H9 (cell line): ENCODE measurements at regions not wholly inside any gene's neighbourhood (a gene's known extent, or its start where the extent isn't known, plus 50 kb on each side); places are given as distances from the start of the nearest gene placed in this dataset.

Experiments
- DNase-seq: peaks from one replicate; pipeline ENCODE4 v3.0.0-alpha.2; 2017
- H2AFZ ChIP-seq: one replicate; pipeline ENCODE4 v1.6.1; 2013; ENCODE audit warnings: mild to moderate bottlenecking, low read length, control low read depth, moderate library complexity
- H2AK5ac ChIP-seq: 2 replicates; pipeline ENCODE4 v1.6.1; 2013; ENCODE audit warnings: low read length, control low read depth, mixed read lengths; ENCODE audit not compliant: insufficient read length
- H2BK120ac ChIP-seq: one replicate; pipeline ENCODE4 v1.6.1; 2013; ENCODE audit warnings: low read depth, mild to moderate bottlenecking, low read length, control low read depth, inconsistent platforms; ENCODE audit not compliant: poor library complexity, severe bottlenecking
- H2BK12ac ChIP-seq: 2 replicates; pipeline ENCODE4 v1.6.1; 2013; ENCODE audit warnings: low read length, control low read depth, mixed read lengths, low read depth; ENCODE audit not compliant: insufficient read length
- H2BK15ac ChIP-seq: 2 replicates; pipeline ENCODE4 v1.6.1; 2013; ENCODE audit warnings: low read depth, low read length, control low read depth
- H2BK20ac ChIP-seq: one replicate; pipeline ENCODE4 v1.6.1; 2013; ENCODE audit warnings: low read depth, mild to moderate bottlenecking, low read length, control low read depth, inconsistent platforms; ENCODE audit not compliant: poor library complexity, severe bottlenecking
- H2BK5ac ChIP-seq: 2 replicates; pipeline ENCODE4 v1.6.1; 2013; ENCODE audit warnings: low read length, control low read depth, mixed read lengths; ENCODE audit not compliant: insufficient read length
- H3K14ac ChIP-seq: 2 replicates; pipeline ENCODE4 v1.6.1; 2013; ENCODE audit warnings: low read length, control low read depth; ENCODE audit not compliant: insufficient read depth
- H3K18ac ChIP-seq: 2 replicates; pipeline ENCODE4 v1.6.1; 2013; ENCODE audit warnings: low read depth, mild to moderate bottlenecking, mixed read lengths, low read length, control low read depth; ENCODE audit not compliant: insufficient read length
- H3K23ac ChIP-seq: 2 replicates; pipeline ENCODE4 v1.6.1; 2013; ENCODE audit warnings: low read length, control low read depth, mixed read lengths, low read depth; ENCODE audit not compliant: insufficient read length
- H3K23me2 ChIP-seq: 2 replicates; pipeline ENCODE4 v1.6.1; 2013; ENCODE audit warnings: low read depth, mild to moderate bottlenecking, mixed read lengths, low read length, control low read depth; ENCODE audit not compliant: insufficient read length, poor library complexity, severe bottlenecking
- H3K27ac ChIP-seq: 2 replicates; pipeline ENCODE4 v1.5.1; 2013; ENCODE audit warnings: low read length, control low read depth, mixed read lengths, low read depth; ENCODE audit not compliant: insufficient read length
- H3K27me3 ChIP-seq: 2 replicates; pipeline ENCODE4 v1.6.1; 2013; ENCODE audit warnings: low read length, control low read depth, inconsistent platforms; ENCODE audit not compliant: insufficient read depth
- H3K4ac ChIP-seq: 2 replicates; pipeline ENCODE4 v1.6.1; 2013; ENCODE audit warnings: low read depth, mild to moderate bottlenecking, control low read depth, inconsistent platforms, low read length, moderate library complexity
- H3K4me1 ChIP-seq: 2 replicates; pipeline ENCODE4 v1.6.1; 2013; ENCODE audit warnings: low read length, control low read depth, inconsistent platforms; ENCODE audit not compliant: insufficient read depth
- H3K4me2 ChIP-seq: 2 replicates; pipeline ENCODE4 v1.6.1; 2013; ENCODE audit warnings: low read length, control low read depth, mixed read lengths; ENCODE audit not compliant: insufficient read length, insufficient read depth
- H3K56ac ChIP-seq: 2 replicates; pipeline ENCODE4 v1.6.1; 2013; ENCODE audit warnings: low read depth, mild to moderate bottlenecking, mixed read lengths, low read length, control low read depth; ENCODE audit not compliant: insufficient read length
- H3K79me1 ChIP-seq: 2 replicates; pipeline ENCODE4 v1.6.1; 2013; ENCODE audit warnings: low read depth, mild to moderate bottlenecking, moderate library complexity, low read length, control low read depth, inconsistent platforms; ENCODE audit not compliant: insufficient read depth, poor library complexity, severe bottlenecking
- H3K79me2 ChIP-seq: 2 replicates; pipeline ENCODE4 v1.6.1; 2013; ENCODE audit warnings: low read length, control low read depth, inconsistent platforms; ENCODE audit not compliant: insufficient read depth
- H3K9ac ChIP-seq: 2 replicates; pipeline ENCODE4 v1.6.1; 2013; ENCODE audit warnings: low read length, control low read depth, mixed read lengths; ENCODE audit not compliant: insufficient read length; ENCODE audit errors: extremely low read depth
- H3K9me3 ChIP-seq: one replicate; pipeline ENCODE4 v1.6.1; 2013; ENCODE audit warnings: low read depth, low read length, inconsistent platforms; ENCODE audit not compliant: control insufficient read depth
- H3T11ph ChIP-seq: one replicate; pipeline ENCODE4 v1.6.1; 2013; ENCODE audit warnings: mild to moderate bottlenecking, low read length, control low read depth, inconsistent platforms
- H4K20me1 ChIP-seq: one replicate; pipeline ENCODE4 v1.6.1; 2013; ENCODE audit not compliant: control insufficient read depth, insufficient read length, insufficient read depth
- H4K5ac ChIP-seq: 2 replicates; pipeline ENCODE4 v1.6.1; 2013; ENCODE audit warnings: low read depth, mild to moderate bottlenecking, mixed read lengths, low read length, control low read depth; ENCODE audit not compliant: insufficient read length
- H4K8ac ChIP-seq: replicated peaks from 2 replicates; pipeline ENCODE4 v1.6.1; 2013; ENCODE audit warnings: low read length, control low read depth, mixed read lengths, low read depth; ENCODE audit not compliant: insufficient read length
- H4K91ac ChIP-seq: 2 replicates; pipeline ENCODE4 v1.6.1; 2013; ENCODE audit warnings: low read depth, mild to moderate bottlenecking, moderate library complexity, mixed read lengths, low read length, control low read depth; ENCODE audit not compliant: insufficient read length
- H3K27ac Mint-ChIP-seq, 3 experiments: 2 replicates in 2 of 3; 3 replicates in 1 of 3; pipeline ENCODE4 v1.8.0; 2020 to 2021; ENCODE audit warnings: mixed read lengths in 3 of 3, mild to moderate bottlenecking in 1 of 3, moderate library complexity in 1 of 3
- H3K27me3 Mint-ChIP-seq: 2 replicates; pipeline ENCODE4 v1.8.0; 2021; ENCODE audit warnings: low read depth, mild to moderate bottlenecking, moderate library complexity, mixed read lengths
- H3K36me3 Mint-ChIP-seq, 3 experiments: 2 replicates in 2 of 3; 3 replicates in 1 of 3; pipeline ENCODE4 v1.8.0; 2020 to 2021; ENCODE audit warnings: low read depth in 3 of 3, mixed read lengths in 3 of 3; ENCODE audit not compliant: insufficient read depth in 1 of 3
- H3K4me1 Mint-ChIP-seq, 2 experiments: 2 replicates each; pipeline ENCODE4 v1.8.0; 2020; ENCODE audit warnings: mixed read lengths in 2 of 2
- H3K4me3 Mint-ChIP-seq, 2 experiments: 2 replicates in 1 of 2; 3 replicates in 1 of 2; pipeline ENCODE4 v1.8.0; 2020 to 2021; ENCODE audit warnings: mild to moderate bottlenecking in 2 of 2, mixed read lengths in 2 of 2, moderate library complexity in 1 of 2
- H3K9me3 Mint-ChIP-seq, 2 experiments: 2 replicates in 1 of 2; 3 replicates in 1 of 2; pipeline ENCODE4 v1.8.0; 2020; ENCODE audit warnings: mild to moderate bottlenecking in 2 of 2, mixed read lengths in 2 of 2, moderate library complexity in 1 of 2
- WGBS: extraction: QIAGEN DNeasy Blood & Tissue Kit; methylation state at CpG from one replicate; pipeline ENCODE4 v1.1.7; 2013; ENCODE audit warnings: missing lambda C conversion rate, low lambda C conversion rate, mixed read lengths; ENCODE audit not compliant: insufficient read length; ENCODE audit errors: extremely low coverage; 5-methylcytosine and 5-hydroxymethylcytosine counted together
- TF ChIP-seq, protein P1 (sequence below): fragments of 200-600 bp; sonication (generic); conservative IDR thresholded peaks from 3 replicates; pipeline ENCODE4 v1.8.0; 2021; ENCODE audit warnings: antibody characterized with exemption, mild to moderate bottlenecking

DNA sequence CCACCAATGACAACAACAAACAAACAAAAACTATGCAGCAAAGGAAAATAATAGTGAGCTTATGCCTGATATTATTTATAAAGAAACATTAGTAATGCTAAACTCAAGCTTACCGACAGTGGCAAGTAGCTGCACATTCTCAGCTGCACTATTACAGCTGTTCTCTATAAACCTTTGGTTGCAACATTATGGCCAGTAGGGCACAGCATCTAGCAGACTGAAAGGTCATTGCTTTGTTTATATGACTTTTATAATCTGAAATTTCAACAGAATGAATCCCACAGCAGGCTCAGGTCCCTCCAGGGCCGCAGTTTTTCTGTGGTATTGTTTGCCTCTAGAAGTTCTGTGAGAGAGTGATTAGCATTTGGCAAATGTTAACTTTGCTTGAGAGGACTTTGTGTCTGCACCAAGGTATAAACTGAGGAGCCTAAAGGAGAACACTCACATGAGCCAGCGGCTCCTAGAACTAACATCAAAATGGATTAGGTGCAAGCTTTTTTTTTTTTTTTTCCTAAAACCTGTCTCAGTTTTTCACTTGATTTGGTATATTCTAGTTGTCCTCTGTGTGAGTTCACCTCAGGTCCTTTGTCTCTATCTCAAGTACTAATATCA lies 58.3 kb downstream of the IZUMO3 start:
- Histone ChIP-seq H3K79me2 (no peaks in the 10 kb centered on the region), H3T11ph (no peak overlapping the region), H4K91ac (no peak overlapping the region), H3K18ac (no peak overlapping the region), H4K20me1 (no peaks in the 10 kb centered on the region), H3K79me1 (no peaks in the 10 kb centered on the region), H3K23ac (no peak overlapping the region), H2BK15ac (no peak overlapping the region), H4K8ac (no peak overlapping the region), H2BK20ac (peak overlapping the region; percentile 64), H3K9ac (no peak overlapping the region), H3K9me3 (no peaks in the 10 kb centered on the region), H2BK120ac (no peak overlapping the region), H3K27ac (no peak overlapping the region), H3K27me3 (no peaks in the 10 kb centered on the region), H3K14ac (no peak overlapping the region), H2BK5ac (no peak overlapping the region), H2AFZ (no peak overlapping the region), H3K4me1 (peaks cover 9% of the 10 kb centered on the region), H3K4me2 (no peak overlapping the region), H3K56ac (no peak overlapping the region), H2BK12ac (no peak overlapping the region), H4K5ac (no peak overlapping the region), H2AK5ac (no peak overlapping the region), H3K23me2 (no peaks in the 10 kb centered on the region), H3K4ac (no peak overlapping the region)
- WGBS: no CpG with 5 or more reads among the region's 3 CpGs
- H3K27ac Mint-ChIP-seq: peak overlapping the region in 2 of 3 experiments; percentile 82 to 83; a peak in 6 of 7 replicates
- TF ChIP-seq, protein P1, sequence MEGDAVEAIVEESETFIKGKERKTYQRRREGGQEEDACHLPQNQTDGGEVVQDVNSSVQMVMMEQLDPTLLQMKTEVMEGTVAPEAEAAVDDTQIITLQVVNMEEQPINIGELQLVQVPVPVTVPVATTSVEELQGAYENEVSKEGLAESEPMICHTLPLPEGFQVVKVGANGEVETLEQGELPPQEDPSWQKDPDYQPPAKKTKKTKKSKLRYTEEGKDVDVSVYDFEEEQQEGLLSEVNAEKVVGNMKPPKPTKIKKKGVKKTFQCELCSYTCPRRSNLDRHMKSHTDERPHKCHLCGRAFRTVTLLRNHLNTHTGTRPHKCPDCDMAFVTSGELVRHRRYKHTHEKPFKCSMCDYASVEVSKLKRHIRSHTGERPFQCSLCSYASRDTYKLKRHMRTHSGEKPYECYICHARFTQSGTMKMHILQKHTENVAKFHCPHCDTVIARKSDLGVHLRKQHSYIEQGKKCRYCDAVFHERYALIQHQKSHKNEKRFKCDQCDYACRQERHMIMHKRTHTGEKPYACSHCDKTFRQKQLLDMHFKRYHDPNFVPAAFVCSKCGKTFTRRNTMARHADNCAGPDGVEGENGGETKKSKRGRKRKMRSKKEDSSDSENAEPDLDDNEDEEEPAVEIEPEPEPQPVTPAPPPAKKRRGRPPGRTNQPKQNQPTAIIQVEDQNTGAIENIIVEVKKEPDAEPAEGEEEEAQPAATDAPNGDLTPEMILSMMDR: no peak
- H3K4me1 Mint-ChIP-seq: peaks cover 41 to 45% of the 10 kb centered on the region in 2 experiments
- H3K4me3 Mint-ChIP-seq: no peak overlapping the region
- DNase-seq: no peak
- no peaks in the 10 kb centered on the region for H3K27me3 Mint-ChIP-seq
- H3K9me3 Mint-ChIP-seq: no peaks in the 10 kb centered on the region
- no peaks in the 10 kb centered on the region for H3K36me3 Mint-ChIP-seq
